ENCODE measurements at regions not wholly inside any gene's neighbourhood (a gene's known extent, or its start where the extent isn't known, plus 50 kb on each side); places are given as distances from the start of the nearest gene placed in this dataset.

DNA sequence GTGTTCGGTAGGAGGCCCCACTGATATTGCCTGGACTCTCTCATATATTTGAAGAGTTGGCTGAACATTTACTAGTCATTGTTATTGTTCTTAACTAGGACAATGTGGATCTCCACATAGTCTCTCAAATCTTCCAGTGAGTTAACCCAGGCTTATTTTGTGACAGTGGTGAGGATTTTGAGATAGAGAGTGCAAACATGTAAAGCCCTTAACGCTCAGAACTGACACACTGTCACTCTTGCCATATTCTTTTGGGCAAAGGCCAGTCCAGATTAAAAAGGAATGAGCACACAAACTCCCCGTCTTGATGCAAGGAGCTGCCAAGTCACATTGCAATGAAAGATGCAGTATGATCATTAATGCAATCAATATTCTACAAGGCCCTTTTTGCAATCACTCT, 431.9 kb upstream of the AZI2 start:
- Histone ChIP-seq H3K36me3 (replicated peaks; ENCODE audit: control insufficient read depth, insufficient read depth, low read length) (no peaks in the 10 kb centered on the region), H3K27me3 (ENCODE audit: control insufficient read depth, insufficient read depth, low read length) (no peaks in the 10 kb centered on the region)

GRCh38 chr3:28781053-28781452, 432.4 kb upstream of the AZI2 start:
- Histone ChIP-seq H3K4me3 (ENCODE audit: insufficient read depth, low read depth, low read length) (no peak overlapping the region), H3K36me3 (replicated peaks; ENCODE audit: control insufficient read depth, insufficient read depth, low read length) (no peaks in the 10 kb centered on the region), H3K27me3 (ENCODE audit: control insufficient read depth, insufficient read depth, low read length) (no peaks in the 10 kb centered on the region)
- DNase-seq = no peak

More for the DNA sequence above, 431.9 kb upstream of the AZI2 start:
- no peak for DNase-seq
- H3K4me3 ChIP-seq (ENCODE audit: insufficient read depth, low read depth, low read length) = no peak overlapping the region

DNA sequence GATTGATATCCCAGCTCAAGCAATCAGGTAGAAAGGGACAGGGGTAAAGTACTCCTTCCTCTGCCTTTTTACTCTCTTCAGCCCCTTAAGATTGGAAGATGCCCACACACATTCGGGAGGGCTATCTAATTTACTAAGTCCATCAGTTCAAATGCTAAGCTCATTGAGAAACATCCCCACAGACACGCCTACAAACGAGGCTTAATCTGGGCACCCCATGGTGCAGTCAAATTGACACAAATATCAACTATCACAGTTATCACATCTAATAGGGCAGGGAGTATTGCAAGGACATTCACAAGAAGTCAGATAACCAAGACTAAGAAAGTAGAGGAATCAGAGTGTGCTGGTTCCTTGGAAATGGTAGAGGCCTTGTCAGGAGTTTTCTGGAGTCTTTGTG, 437.8 kb upstream of the AZI2 start:
- Histone ChIP-seq H3K36me3 (replicated peaks; ENCODE audit: control insufficient read depth, insufficient read depth, low read length) (no peaks in the 10 kb centered on the region), H3K4me3 (ENCODE audit: insufficient read depth, low read depth, low read length) (no peak overlapping the region), H3K27me3 (ENCODE audit: control insufficient read depth, insufficient read depth, low read length) (no peaks in the 10 kb centered on the region)
- DNase-seq = no peak

GRCh38 chr3:28788571-28788970, 439.9 kb upstream of the AZI2 start:
- no peak for DNase-seq
- no peak overlapping the region for H3K4me3 ChIP-seq (ENCODE audit: insufficient read depth, low read depth, low read length)
- H3K36me3 ChIP-seq (replicated peaks; ENCODE audit: control insufficient read depth, insufficient read depth, low read length) = no peaks in the 10 kb centered on the region
- H3K27me3 ChIP-seq (ENCODE audit: control insufficient read depth, insufficient read depth, low read length) = no peaks in the 10 kb centered on the region

GRCh38 chr3:28791713-28792255, 443.2 kb upstream of the AZI2 start:
- DNase-seq = peak; percentile 6
- Histone ChIP-seq H3K27me3 (ENCODE audit: control insufficient read depth, insufficient read depth, low read length) (no peaks in the 10 kb centered on the region), H3K4me3 (ENCODE audit: insufficient read depth, low read depth, low read length) (no peak overlapping the region), H3K36me3 (replicated peaks; ENCODE audit: control insufficient read depth, insufficient read depth, low read length) (no peaks in the 10 kb centered on the region)

- no peak overlapping the region for H3K4me3 ChIP-seq (ENCODE audit: insufficient read depth, low read depth, low read length)
- no peaks in the 10 kb centered on the region for H3K36me3 ChIP-seq (replicated peaks; ENCODE audit: control insufficient read depth, insufficient read depth, low read length)
- H3K27me3 ChIP-seq (ENCODE audit: control insufficient read depth, insufficient read depth, low read length) = no peaks in the 10 kb centered on the region
- DNase-seq = no peak
These were observed 444.0 kb upstream of the AZI2 start for GRCh38 chr3:28792604-28793003.

DNA sequence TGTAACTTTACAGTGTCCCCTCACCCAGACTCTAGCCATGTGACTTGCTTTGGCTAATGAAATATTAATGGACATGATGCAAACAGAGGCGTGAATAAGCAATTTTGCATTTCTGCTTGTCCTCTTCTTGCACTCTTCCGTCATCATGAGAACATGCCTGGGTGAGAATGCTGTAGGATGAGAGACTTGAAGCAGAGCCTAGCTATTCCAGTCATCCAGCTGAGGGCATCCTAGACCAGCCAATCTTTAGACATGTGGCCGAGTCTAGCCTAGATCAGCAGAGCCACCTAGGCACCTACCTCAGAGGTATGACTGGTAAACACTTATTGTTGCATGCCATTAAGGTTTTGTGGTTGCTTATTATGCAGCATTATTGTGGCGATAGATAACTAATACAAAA, 450.5 kb upstream of the AZI2 start:
- Histone ChIP-seq H3K27me3 (ENCODE audit: control insufficient read depth, insufficient read depth, low read length) (no peaks in the 10 kb centered on the region), H3K36me3 (replicated peaks; ENCODE audit: control insufficient read depth, insufficient read depth, low read length) (no peaks in the 10 kb centered on the region), H3K4me3 (ENCODE audit: insufficient read depth, low read depth, low read length) (no peak overlapping the region)
- no peak for DNase-seq

GRCh38 chr3:28800203-28800602, 451.6 kb upstream of the AZI2 start:
- no peak for DNase-seq
- Histone ChIP-seq H3K4me3 (ENCODE audit: insufficient read depth, low read depth, low read length) (no peak overlapping the region), H3K27me3 (ENCODE audit: control insufficient read depth, insufficient read depth, low read length) (no peaks in the 10 kb centered on the region), H3K36me3 (replicated peaks; ENCODE audit: control insufficient read depth, insufficient read depth, low read length) (no peaks in the 10 kb centered on the region)

DNA sequence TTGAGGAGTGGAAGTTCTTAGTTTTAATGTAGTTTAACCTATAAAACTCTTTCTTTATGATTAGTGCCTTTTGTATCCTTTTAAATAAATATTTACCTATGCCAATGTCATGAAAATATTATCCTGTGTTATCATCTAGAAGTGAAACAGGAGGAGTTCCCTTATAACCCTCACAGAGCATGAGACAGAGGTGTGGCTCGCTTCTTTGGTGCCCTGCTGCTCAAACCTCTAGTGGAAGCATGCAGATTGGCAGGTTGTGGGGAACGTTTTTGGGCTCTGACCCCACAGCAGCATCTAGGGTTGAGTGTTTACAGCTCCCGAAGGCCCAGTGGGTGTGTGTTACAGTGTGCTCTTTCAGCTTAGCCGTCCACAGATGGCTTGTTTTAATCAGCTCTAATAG, 459.4 kb upstream of the AZI2 start:
- no peak overlapping the region for H3K4me3 ChIP-seq (ENCODE audit: insufficient read depth, low read depth, low read length)
- no peaks in the 10 kb centered on the region for H3K36me3 ChIP-seq (replicated peaks; ENCODE audit: control insufficient read depth, insufficient read depth, low read length)
- no peaks in the 10 kb centered on the region for H3K27me3 ChIP-seq (ENCODE audit: control insufficient read depth, insufficient read depth, low read length)
- DNase-seq = no peak

- Histone ChIP-seq H3K27me3 (ENCODE audit: control insufficient read depth, insufficient read depth, low read length) (no peaks in the 10 kb centered on the region), H3K4me3 (ENCODE audit: insufficient read depth, low read depth, low read length) (no peak overlapping the region), H3K36me3 (replicated peaks; ENCODE audit: control insufficient read depth, insufficient read depth, low read length) (no peaks in the 10 kb centered on the region)
- no peak for DNase-seq
These were observed 464.9 kb upstream of the RBMS3 start for GRCh38 chr3:28816017-28816416.

DNA sequence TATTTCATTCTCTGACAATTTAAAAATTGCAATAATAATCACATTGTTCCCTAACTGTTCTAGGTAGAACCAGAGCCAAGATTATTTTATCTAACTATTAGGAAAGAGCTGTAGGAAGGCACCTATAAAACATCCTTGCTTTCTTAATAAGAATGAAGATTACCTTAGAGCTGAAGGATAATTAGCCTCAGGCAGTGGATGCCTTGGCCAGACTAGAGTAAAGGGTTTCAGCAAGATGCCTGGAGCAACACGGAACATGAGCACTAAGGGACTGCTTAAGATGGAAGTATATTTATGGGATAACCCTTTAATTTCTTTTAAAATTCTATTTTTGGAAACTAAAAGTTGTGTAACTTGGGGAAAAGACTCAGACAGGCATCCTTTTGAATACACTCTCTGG, 456.6 kb upstream of the RBMS3 start:
- Histone ChIP-seq H3K27me3 (ENCODE audit: control insufficient read depth, insufficient read depth, low read length) (no peaks in the 10 kb centered on the region), H3K4me3 (ENCODE audit: insufficient read depth, low read depth, low read length) (no peak overlapping the region), H3K36me3 (replicated peaks; ENCODE audit: control insufficient read depth, insufficient read depth, low read length) (no peaks in the 10 kb centered on the region)
- DNase-seq = no peak

DNA sequence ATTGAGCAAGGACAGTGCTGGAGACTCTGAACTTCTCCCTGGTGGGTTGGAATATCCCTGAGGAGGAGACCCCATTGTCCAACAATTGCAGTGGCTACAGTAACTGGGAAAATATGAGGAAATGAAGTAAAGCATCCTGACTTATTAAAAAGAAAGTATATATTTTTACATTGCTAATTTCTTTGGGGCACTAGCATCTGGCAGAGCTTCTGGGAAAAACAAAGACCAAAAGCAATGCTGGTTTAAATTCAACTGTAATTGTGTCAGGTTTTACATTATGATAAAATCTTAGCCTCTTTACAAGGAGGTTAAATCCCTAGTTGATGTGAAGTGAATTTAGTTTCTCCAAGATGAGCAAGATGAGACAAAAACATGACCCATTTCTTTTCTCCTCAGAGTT, 454.0 kb upstream of the RBMS3 start:
- Histone ChIP-seq H3K4me3 (ENCODE audit: insufficient read depth, low read depth, low read length) (no peak overlapping the region), H3K36me3 (replicated peaks; ENCODE audit: control insufficient read depth, insufficient read depth, low read length) (no peaks in the 10 kb centered on the region), H3K27me3 (ENCODE audit: control insufficient read depth, insufficient read depth, low read length) (no peaks in the 10 kb centered on the region)
- no peak for DNase-seq

GRCh38 chr3:28835249-28835648, 445.6 kb upstream of the RBMS3 start:
- H3K27me3 ChIP-seq (ENCODE audit: control insufficient read depth, insufficient read depth, low read length) = no peaks in the 10 kb centered on the region
- H3K36me3 ChIP-seq (replicated peaks; ENCODE audit: control insufficient read depth, insufficient read depth, low read length) = no peaks in the 10 kb centered on the region
- H3K4me3 ChIP-seq (ENCODE audit: insufficient read depth, low read depth, low read length) = no peak overlapping the region
- DNase-seq = no peak

DNA sequence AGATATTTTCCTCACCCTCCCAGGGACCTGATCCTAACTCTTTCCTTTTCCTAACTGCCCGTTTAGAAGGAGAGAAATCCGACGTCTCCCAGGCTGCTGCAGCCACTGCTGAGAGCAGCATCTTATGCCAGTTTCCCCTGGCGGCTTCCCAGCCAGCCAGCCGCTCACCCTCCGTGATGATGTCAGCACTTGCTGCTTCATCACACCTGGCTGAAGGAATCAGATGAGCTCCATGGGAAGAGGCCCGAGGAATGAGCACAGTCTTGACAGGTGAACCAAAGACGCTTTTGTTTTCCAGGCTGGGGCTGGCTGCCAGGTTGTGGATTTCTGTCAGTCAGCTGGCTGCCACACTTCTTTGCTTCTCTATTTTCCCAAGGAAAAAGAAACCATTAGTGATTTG, 445.1 kb upstream of the RBMS3 start:
- no peaks in the 10 kb centered on the region for H3K27me3 ChIP-seq (ENCODE audit: control insufficient read depth, insufficient read depth, low read length)
- no peak overlapping the region for H3K4me3 ChIP-seq (ENCODE audit: insufficient read depth, low read depth, low read length)
- DNase-seq = no peak
- H3K36me3 ChIP-seq (replicated peaks; ENCODE audit: control insufficient read depth, insufficient read depth, low read length) = no peaks in the 10 kb centered on the region

GRCh38 chr3:28836199-28836598, 444.7 kb upstream of the RBMS3 start:
- H3K36me3 ChIP-seq (replicated peaks; ENCODE audit: control insufficient read depth, insufficient read depth, low read length) = no peaks in the 10 kb centered on the region
- no peaks in the 10 kb centered on the region for H3K27me3 ChIP-seq (ENCODE audit: control insufficient read depth, insufficient read depth, low read length)
- no peak overlapping the region for H3K4me3 ChIP-seq (ENCODE audit: insufficient read depth, low read depth, low read length)
- no peak for DNase-seq

DNA sequence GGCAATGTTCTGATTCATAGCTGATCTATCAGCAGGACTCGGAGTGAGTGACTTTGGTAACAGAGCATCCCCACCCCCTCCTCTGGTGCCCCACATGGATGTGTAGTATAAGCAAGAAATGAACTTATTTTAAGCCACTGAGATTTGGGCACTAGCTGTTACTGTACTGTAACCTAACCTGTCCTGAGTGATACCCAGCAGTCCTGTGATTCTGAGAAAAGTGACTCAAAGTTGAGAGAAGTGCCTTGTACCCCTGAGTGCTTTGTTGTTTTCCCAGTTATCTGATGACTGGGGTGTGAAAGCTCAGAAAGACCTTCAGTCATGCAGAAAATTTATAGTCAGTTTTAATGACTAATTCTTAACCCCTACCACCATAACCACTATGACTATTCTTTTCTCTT, 439.9 kb upstream of the RBMS3 start:
- Histone ChIP-seq H3K36me3 (replicated peaks; ENCODE audit: control insufficient read depth, insufficient read depth, low read length) (no peaks in the 10 kb centered on the region), H3K4me3 (ENCODE audit: insufficient read depth, low read depth, low read length) (no peak overlapping the region), H3K27me3 (ENCODE audit: control insufficient read depth, insufficient read depth, low read length) (no peaks in the 10 kb centered on the region)
- DNase-seq = no peak

Measured in H7 (cell line).